Activated naive CD4-positive, alpha-beta T cell treated with anti-CD3 and anti-CD28 coated beads for 36 hours (primary cell): ENCODE measurements at regions not wholly inside any gene's neighbourhood (a gene's known extent, or its start where the extent isn't known, plus 50 kb on each side); places are given as distances from the start of the nearest gene placed in this dataset.

Experiments used
- CTCF ChIA-PET: fragments of 350-600 bp; sonication (Branson Sonifier 250); formaldehyde crosslinking; loops from one replicate; lab custom pipeline; 2021; ENCODE audit warnings: antibody characterized with exemption; lab: Charles Lee
- DNase-seq: peaks from one replicate; pipeline ENCODE4 v3.0.0-alpha.2; 2020
- H3K27ac Mint-ChIP-seq: one replicate; pipeline ENCODE4 v1.8.0; 2021; ENCODE audit warnings: mild to moderate bottlenecking, mixed read lengths
- H3K27me3 Mint-ChIP-seq: one replicate; pipeline ENCODE4 v1.8.0; 2021; ENCODE audit warnings: low read depth, mixed read lengths
- H3K36me3 Mint-ChIP-seq: one replicate; pipeline ENCODE4 v1.8.0; 2021; ENCODE audit warnings: low read depth, mixed read lengths
- H3K4me1 Mint-ChIP-seq: one replicate; pipeline ENCODE4 v1.8.0; 2021; ENCODE audit warnings: low read depth, mixed read lengths
- H3K4me3 Mint-ChIP-seq: one replicate; pipeline ENCODE4 v1.8.0; 2021; ENCODE audit warnings: mild to moderate bottlenecking, moderate library complexity, mixed read lengths
- H3K9me3 Mint-ChIP-seq: one replicate; pipeline ENCODE4 v1.8.0; 2021; ENCODE audit warnings: mixed read lengths
- intact Hi-C: fragments of 100-400 bp; cut with micrococcal nuclease; formaldehyde crosslinking; loops from one replicate; pipeline ENCODE4 v1.15.1; 2023

DNA sequence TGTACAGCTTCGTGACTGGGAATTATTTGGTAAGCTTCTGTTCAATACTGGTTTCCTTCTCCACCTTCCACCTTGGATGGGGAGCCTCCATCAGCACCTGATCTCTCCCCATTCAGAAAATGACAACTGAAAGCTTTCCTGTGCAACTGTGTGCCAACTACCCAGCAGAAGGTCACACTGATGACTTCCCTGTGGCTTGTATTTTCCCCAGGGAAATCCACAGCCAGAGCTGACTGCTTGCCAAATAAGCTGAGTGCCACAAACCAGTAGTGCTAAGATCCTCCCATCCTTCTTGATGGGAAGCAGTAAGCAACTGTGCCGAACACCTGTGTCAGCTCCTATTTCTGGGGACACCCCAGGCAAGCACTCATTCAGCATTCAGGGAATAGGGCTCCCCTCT is 257.2 kb upstream of the SOX5 start:
- DNase-seq: no peak
- H3K4me1 Mint-ChIP-seq: no peaks in the 10 kb centered on the region
- CTCF ChIA-PET: no interaction called here
- intact Hi-C loops: no loop called here
- no peaks in the 10 kb centered on the region for H3K36me3 Mint-ChIP-seq
- no peaks in the 10 kb centered on the region for H3K27me3 Mint-ChIP-seq
- no peak overlapping the region for H3K4me3 Mint-ChIP-seq
- H3K27ac Mint-ChIP-seq: no peak overlapping the region
- H3K9me3 Mint-ChIP-seq: peaks cover 2% of the 10 kb centered on the region

DNA sequence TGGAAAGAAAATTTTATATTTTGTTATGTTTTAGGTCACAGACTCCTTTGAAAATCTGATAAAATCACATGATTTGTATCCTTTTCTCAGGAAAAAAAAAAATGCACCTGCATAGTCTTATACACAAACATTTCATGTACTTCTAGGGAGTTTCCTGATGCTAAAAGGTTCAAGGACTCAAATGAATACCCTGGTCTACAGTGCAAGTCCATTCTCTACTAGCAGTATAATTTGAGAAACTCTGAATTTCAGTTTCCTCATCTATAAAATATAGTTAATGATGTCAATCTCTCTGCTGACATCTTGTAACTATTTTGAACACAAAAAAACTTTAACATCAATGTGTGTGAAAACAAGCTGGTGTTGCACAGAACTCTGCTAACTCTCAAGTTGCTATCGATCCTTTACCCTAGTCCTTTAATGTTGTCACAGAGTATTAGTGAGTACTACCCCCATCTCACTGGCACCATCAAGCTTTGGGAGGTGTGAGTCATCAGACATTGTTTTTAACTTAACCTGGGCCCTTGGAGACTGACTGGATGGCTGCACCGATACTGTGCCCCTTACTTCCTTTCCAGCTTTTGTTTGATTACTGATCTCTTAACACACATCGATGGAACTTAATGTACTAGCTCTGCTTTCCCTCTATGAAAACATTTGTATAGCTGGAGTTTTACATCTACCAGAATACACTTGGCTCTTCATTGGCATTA is 251.9 kb upstream of the SOX5 start:
- intact Hi-C loops: no loop called here
- Mint-ChIP-seq H3K4me1 (no peaks in the 10 kb centered on the region), H3K4me3 (no peak overlapping the region), H3K27me3 (no peaks in the 10 kb centered on the region), H3K9me3 (peaks cover 2% of the 10 kb centered on the region), H3K27ac (no peak overlapping the region), H3K36me3 (no peaks in the 10 kb centered on the region)
- DNase-seq: no peak
- CTCF ChIA-PET: no interaction called here

DNA sequence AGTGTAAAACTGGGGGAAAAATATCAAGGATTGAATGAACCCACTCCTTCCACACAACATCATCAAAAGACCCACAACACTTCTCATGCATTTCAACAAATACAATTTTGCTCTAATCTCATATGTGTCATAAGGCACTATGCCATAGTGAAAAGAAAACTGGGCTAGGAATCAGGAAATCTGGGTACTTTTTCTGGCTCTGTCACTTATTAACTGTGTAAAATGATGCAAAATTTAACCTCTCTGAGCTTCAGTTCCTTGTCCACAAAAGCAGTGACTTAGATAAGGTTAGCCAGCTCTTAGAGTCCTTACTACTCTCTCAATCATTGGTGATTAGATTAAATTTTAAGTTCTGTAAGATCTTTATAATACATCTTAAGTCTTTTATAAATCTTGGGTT is 250.5 kb upstream of the SOX5 start:
- Mint-ChIP-seq H3K36me3 (no peaks in the 10 kb centered on the region), H3K27ac (no peak overlapping the region), H3K4me3 (no peak overlapping the region), H3K9me3 (peaks cover 2% of the 10 kb centered on the region), H3K27me3 (no peaks in the 10 kb centered on the region), H3K4me1 (no peaks in the 10 kb centered on the region)
- intact Hi-C loops: no loop called here
- CTCF ChIA-PET: no interaction called here
- no peak for DNase-seq

DNA sequence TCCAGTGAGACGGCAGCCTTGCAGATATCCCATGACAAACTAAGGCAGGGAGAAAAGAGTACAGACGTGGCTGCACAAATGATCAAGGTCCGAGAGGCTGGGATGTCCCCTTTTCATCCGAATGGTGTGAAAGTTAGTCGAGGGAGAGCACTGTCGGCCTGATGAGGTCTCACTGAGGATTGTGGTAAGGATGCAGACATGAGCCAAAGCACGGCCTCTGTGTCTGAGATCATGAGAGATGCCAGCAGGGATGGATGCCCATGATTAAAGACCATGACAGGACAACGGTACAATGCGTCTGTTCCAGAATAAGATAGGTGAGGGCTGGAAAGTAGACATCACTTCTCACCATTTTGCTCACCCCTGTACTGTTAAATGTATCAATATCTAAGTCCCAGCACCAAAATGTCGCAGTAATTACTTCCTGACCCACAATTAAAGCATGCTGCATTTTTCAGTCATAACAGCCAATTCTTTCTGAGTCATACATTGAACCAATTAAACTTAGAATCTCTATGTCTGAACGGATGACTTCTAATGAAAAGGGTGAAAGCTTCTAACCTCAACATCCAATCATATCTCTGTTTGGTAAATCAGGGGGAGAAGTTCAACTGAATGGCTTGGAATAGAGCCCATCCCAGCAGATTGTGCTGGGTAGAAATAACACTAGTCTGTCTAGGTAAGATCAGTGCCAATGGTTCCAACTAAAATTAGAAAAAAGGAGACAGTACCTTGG is 249.6 kb upstream of the SOX5 start:
- Mint-ChIP-seq H3K27me3 (no peaks in the 10 kb centered on the region), H3K27ac (no peak overlapping the region), H3K4me1 (no peaks in the 10 kb centered on the region), H3K4me3 (no peak overlapping the region), H3K36me3 (no peaks in the 10 kb centered on the region), H3K9me3 (peaks cover 2% of the 10 kb centered on the region)
- CTCF ChIA-PET: no interaction called here
- intact Hi-C loops: no loop called here
- no peak for DNase-seq

DNA sequence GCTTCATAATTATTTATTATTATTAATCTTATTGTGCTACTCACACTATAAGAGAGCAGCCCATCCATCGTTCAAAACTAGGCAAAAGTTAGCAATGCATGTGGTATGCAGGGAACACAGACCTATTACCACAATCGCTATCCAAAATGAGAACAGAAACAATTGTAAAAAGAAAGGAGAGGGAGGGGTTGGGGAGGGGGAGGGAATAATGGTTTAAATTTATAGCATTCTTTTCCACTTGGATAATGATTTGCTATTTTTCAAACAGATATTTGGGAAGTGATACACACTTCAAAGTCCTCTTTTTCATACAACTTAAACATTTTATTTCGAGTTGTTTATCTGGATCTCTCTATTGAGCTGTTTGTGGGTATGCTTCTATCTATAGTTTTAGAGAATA is 248.6 kb upstream of the SOX5 start:
- Mint-ChIP-seq H3K27me3 (no peaks in the 10 kb centered on the region), H3K4me1 (no peaks in the 10 kb centered on the region), H3K27ac (no peak overlapping the region), H3K4me3 (no peak overlapping the region), H3K9me3 (no peaks in the 10 kb centered on the region), H3K36me3 (no peaks in the 10 kb centered on the region)
- no peak for DNase-seq
- CTCF ChIA-PET: no interaction called here
- intact Hi-C loops: no loop called here

DNA sequence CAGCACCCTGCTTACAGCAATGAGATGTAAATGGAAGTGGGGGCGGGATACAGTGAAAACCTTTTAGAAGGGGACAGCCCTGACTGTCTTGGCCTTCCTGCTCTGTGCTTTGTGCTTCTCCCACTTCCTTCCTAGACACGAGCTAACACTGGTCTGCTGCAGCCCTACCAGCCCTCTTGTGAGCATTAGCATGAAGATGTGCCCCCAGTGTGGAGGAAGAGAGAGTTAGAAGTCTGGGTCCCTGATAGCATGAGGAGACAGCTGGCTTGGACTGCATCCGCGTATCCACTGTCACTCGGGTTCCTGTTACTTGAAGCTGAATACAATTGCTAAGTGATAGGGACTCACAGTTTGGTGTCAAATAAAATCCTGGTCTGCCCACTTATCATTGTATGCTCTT is 248.1 kb upstream of the SOX5 start:
- H3K27ac Mint-ChIP-seq: no peak overlapping the region
- H3K4me1 Mint-ChIP-seq: no peaks in the 10 kb centered on the region
- CTCF ChIA-PET: no interaction called here
- H3K27me3 Mint-ChIP-seq: no peaks in the 10 kb centered on the region
- no peaks in the 10 kb centered on the region for H3K9me3 Mint-ChIP-seq
- no peak for DNase-seq
- intact Hi-C loops: no loop called here
- no peaks in the 10 kb centered on the region for H3K36me3 Mint-ChIP-seq
- no peak overlapping the region for H3K4me3 Mint-ChIP-seq

DNA sequence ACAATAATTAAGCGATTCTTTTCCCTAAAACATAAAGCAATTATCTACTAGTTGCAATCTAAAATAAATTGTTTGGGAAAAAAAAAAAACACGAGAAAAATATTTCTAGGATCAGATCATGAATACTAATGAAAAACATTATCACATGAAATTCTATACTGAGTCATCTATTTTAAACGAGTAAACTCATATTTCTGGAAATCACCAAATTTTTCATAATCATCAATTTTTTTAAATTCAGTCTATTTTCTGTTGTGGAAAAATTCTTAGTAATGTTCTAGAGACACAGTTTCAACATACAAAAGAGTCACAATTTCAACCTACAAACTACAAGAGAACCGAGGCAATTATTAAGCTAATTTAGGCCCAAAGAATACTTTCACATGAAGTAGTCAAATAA is 245.6 kb upstream of the SOX5 start:
- no peak overlapping the region for H3K27ac Mint-ChIP-seq
- H3K27me3 Mint-ChIP-seq: no peaks in the 10 kb centered on the region
- H3K9me3 Mint-ChIP-seq: no peaks in the 10 kb centered on the region
- CTCF ChIA-PET: interaction anchor here (1.3 kb wide), 1 partner anchor 13 kb away, joined by 4 read pairs; no protein-coding TSS in a partner anchor
- intact Hi-C loops: no loop called here
- H3K4me1 Mint-ChIP-seq: no peaks in the 10 kb centered on the region
- DNase-seq: no peak
- H3K4me3 Mint-ChIP-seq: no peak overlapping the region
- no peaks in the 10 kb centered on the region for H3K36me3 Mint-ChIP-seq

DNA sequence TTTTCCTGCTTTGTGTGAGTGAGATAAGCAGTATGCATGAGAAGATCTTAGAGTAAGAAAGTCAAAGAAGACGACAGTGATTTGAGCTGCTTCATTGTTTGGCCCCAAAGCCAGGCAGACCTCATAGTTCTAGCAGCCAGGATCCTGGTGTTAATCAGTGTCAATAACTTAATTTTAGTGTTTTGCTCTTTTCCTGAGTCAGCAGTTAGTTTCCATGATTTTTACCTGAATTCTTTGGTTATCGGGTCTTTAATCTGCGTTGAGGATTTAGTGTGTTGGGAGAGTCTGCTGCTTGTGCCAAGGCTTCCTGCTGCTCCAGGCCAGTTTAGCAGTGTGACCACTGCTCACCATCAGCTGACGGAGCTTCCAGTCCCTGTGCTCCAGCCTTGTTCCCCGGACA is 241.6 kb upstream of the SOX5 start:
- Mint-ChIP-seq H3K27ac (no peak overlapping the region), H3K9me3 (no peaks in the 10 kb centered on the region), H3K4me3 (no peak overlapping the region), H3K27me3 (no peaks in the 10 kb centered on the region), H3K36me3 (no peaks in the 10 kb centered on the region), H3K4me1 (no peaks in the 10 kb centered on the region)
- no peak for DNase-seq
- intact Hi-C loops: no loop called here
- CTCF ChIA-PET: no interaction called here

DNA sequence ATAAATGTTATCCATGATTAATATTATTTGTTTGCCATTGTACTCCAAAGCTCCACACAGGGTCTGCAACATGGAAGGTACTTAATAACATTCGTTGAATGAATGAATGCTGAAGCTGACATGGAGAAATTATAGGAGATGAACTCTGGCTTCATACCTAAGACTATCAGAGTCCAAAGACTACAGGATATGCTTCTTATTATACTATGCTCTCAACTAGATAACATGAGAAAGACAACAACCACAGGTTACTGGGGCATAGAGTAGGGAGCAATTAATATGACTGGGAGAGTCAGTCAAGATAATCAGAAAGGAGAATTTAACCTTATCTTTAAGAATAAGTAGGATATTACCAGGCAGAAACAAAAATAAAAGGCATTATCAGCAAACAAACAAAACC is 236.3 kb upstream of the SOX5 start:
- intact Hi-C loops: no loop called here
- CTCF ChIA-PET: no interaction called here
- H3K9me3 Mint-ChIP-seq: no peaks in the 10 kb centered on the region

DNA sequence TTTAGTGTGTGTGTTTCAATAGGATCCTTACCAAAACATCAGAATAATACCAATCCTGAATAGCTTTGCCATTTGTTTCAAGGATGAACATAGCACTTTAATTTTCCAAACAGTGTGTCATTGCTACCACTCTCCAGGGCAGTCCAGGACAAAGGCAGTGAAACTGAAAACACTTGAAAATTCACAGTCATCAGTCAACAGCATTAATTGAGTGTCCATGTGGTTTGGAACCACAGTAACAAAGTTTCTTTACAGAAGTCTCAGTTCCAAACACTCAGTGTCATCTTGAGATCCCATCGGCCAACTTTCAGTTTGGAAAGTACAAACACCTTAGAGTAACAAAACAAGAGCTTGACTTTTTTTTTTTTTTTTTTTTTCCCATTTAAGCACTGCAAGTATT is 228.4 kb upstream of the SOX5 start:
- Mint-ChIP-seq H3K4me3 (no peak overlapping the region), H3K4me1 (no peaks in the 10 kb centered on the region), H3K27ac (no peak overlapping the region), H3K36me3 (no peaks in the 10 kb centered on the region), H3K27me3 (no peaks in the 10 kb centered on the region), H3K9me3 (no peaks in the 10 kb centered on the region)
- CTCF ChIA-PET: no interaction called here
- intact Hi-C loops: no loop called here
- no peak for DNase-seq

More for the DNA sequence above, 236.3 kb upstream of the SOX5 start:
- no peaks in the 10 kb centered on the region for H3K4me1 Mint-ChIP-seq
- no peak overlapping the region for H3K27ac Mint-ChIP-seq
- H3K27me3 Mint-ChIP-seq: no peaks in the 10 kb centered on the region
- H3K4me3 Mint-ChIP-seq: no peak overlapping the region
- no peaks in the 10 kb centered on the region for H3K36me3 Mint-ChIP-seq
- DNase-seq: no peak

DNA sequence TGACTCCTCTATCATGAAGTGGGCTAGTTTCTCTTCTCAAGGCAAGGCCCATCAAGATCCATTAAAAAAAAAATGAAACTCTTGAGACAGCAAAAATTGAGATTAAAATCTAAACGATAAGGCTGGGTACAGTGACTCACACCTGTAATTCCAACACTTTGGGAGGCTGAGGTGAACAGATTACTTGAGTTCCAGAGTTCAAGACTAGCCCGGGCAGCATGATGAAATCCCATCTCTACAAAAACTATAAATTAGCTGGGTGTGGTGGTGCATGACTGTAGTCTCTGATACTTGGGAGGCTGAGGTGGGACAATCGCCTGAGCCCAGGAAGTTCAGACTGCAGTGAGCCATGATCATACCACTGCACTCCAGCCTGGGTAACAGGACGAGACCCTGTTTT is 226.5 kb upstream of the SOX5 start:
- Mint-ChIP-seq H3K9me3 (peaks cover 5% of the 10 kb centered on the region), H3K4me1 (peaks cover 2% of the 10 kb centered on the region), H3K27ac (no peak overlapping the region), H3K4me3 (no peak overlapping the region), H3K27me3 (no peaks in the 10 kb centered on the region), H3K36me3 (no peaks in the 10 kb centered on the region)
- intact Hi-C loops: no loop called here
- DNase-seq: no peak
- CTCF ChIA-PET: no interaction called here

DNA sequence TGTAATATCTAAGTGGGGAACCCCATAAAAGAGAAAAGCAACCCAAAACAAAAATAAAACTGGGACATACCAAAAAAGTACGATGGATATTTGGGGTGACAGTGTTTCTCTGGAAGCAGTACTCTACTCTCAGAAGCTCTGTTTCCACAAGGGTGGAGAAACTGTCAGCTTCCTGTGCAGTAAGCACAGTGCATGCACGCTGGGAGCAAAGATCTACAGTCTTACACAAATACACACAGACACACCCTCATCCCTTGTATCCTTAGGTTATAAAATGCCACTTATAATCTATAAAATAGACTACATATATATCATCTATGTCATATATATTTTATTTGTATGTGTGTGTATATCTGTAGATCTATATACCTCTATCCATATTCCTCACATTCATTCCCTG is 225.8 kb upstream of the SOX5 start:
- H3K4me3 Mint-ChIP-seq: no peak overlapping the region
- intact Hi-C loops: no loop called here
- H3K27me3 Mint-ChIP-seq: no peaks in the 10 kb centered on the region
- H3K36me3 Mint-ChIP-seq: no peaks in the 10 kb centered on the region
- H3K9me3 Mint-ChIP-seq: peaks cover 5% of the 10 kb centered on the region
- peaks cover 2% of the 10 kb centered on the region for H3K4me1 Mint-ChIP-seq
- DNase-seq: no peak
- no peak overlapping the region for H3K27ac Mint-ChIP-seq
- CTCF ChIA-PET: no interaction called here

DNA sequence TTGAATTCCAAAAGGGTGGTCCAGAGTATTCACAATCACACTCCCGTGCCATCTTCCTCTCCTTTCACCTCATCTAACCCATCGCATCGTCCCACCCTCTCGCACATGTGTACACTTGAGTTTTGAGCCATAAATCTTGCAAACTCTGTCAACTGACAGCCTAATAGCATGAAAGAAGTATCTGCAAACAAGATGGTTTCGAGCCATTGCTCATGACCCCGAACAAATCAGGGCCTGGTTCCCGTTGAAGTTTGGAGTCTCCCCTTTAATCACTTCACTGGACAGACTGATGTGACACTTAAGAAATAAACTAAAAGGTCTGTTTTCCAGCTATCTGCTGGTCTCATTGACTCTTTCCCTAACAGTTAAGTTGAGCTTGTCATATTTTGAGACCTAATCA is 223.6 kb upstream of the SOX5 start:
- peaks cover 5% of the 10 kb centered on the region for H3K9me3 Mint-ChIP-seq
- H3K36me3 Mint-ChIP-seq: no peaks in the 10 kb centered on the region
- intact Hi-C loops: no loop called here
- no peak overlapping the region for H3K27ac Mint-ChIP-seq
- no peak overlapping the region for H3K4me3 Mint-ChIP-seq
- no peaks in the 10 kb centered on the region for H3K27me3 Mint-ChIP-seq
- CTCF ChIA-PET: no interaction called here
- no peak for DNase-seq
- peaks cover 2% of the 10 kb centered on the region for H3K4me1 Mint-ChIP-seq
